DMS79 treated with DMSO at 0.1 percent for 48 hours (cell line): ENCODE measurements at regions not wholly inside any gene's neighbourhood (a gene's known extent, or its start where the extent isn't known, plus 50 kb on each side); places are given as distances from the start of the nearest gene placed in this dataset.
"Not testable (repeated sequence)": the region's sequence is repeated elsewhere in the genome, so short reads cannot be mapped to it uniquely, and the experiment has no call there.

Experiments used
- DNase-seq: peaks from one replicate; lab custom pipeline; 2025; lab: John Stamatoyannopoulos, UW

DNA sequence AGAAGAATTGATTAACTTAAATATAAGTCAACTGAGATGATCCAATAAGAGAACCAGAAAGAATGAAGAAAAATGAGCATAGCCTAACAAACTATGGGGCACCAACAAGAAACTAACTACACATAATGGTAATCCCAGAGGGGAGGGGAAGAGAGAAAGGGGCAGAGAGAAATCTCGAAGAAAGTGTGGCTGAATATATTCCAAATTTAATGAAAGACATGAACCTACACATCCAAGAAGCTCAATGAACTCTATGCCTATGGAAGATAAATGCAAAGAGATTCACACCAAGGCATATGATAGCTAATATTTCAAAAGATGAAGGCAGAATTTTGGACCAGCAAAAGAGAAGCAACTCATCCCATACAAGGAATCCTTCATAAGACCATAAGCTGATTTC lies 649.2 kb downstream of the ZEB2 start:
- DNase-seq = no peak

DNA sequence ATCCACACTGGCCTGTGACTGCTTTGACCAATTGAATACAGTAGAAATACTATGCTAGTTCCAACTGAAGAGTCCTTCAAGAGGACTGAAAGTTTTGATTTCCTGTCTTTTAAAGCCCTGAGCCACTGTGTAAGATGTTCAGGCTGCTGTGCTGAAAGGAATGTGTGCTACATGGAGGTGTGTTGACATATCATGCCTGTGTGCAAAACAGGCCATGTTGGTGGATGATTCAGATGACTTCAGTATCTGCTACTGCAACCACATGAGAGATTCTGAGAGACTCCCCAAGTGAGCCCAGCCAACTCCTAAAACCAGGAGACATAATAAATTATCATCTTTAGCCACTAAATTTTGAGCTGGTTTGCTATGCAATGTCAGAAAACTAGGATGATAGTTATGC lies 662.9 kb downstream of the ZEB2 start:
- no peak for DNase-seq

DNA sequence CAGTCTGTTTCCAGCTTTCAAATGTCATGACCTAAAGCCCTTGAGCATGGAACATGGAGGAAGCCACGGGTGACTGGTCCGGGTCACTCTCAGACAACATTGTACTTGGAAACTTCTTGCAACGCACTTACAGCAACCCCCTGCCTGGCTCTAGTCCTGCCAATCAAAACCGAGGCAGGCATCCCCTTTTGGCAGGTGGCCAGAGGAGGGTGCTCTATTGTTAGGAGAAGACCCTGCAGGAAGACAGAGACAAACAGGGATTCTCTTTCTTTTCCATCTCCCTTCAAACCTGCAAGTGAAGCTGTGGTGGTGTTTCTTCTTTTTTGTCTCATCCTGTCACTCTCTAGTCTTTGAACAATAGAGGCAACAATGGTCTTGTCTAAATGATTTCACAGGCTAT lies 667.2 kb downstream of the ZEB2 start:
- DNase-seq = no peak

GRCh38 chr2:143850084-143850483 lies 669.8 kb downstream of the ZEB2 start:
- no peak for DNase-seq

- DNase-seq = no peak
Observed at GRCh38 chr2:143847257-143847656, 672.7 kb downstream of the ZEB2 start.

GRCh38 chr2:143844986-143845385 lies 674.9 kb downstream of the ZEB2 start:
- DNase-seq = no peak

GRCh38 chr2:143843686-143844085 lies 676.2 kb downstream of the ZEB2 start:
- DNase-seq = no peak

- DNase-seq = no peak
Observed at GRCh38 chr2:143842836-143843235, 677.1 kb downstream of the ZEB2 start.

- no peak for DNase-seq
Observed at GRCh38 chr2:143841935-143842334, 678.0 kb downstream of the ZEB2 start.

DNA sequence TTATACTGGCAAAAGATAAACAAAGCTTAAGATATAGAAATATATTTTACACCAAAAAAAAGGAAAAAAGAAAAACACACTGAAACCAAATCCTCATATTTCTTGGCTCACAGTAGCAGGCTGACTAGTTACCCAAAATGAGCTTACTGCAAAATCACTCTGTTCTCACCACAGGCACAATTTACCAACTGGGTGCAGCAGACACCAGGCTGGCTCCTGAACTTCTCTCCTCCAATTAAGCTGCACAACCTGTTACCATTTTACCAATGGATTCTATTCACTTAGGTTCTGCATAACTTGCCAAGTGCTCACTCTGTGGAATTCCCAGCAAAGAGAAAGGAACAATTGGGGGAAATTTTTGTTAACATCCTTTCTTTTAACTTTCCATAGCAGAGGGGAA lies 679.3 kb downstream of the ZEB2 start:
- DNase-seq = no peak

- no peak for DNase-seq
Observed at GRCh38 chr2:143840194-143840593, 679.7 kb downstream of the ZEB2 start.

DNA sequence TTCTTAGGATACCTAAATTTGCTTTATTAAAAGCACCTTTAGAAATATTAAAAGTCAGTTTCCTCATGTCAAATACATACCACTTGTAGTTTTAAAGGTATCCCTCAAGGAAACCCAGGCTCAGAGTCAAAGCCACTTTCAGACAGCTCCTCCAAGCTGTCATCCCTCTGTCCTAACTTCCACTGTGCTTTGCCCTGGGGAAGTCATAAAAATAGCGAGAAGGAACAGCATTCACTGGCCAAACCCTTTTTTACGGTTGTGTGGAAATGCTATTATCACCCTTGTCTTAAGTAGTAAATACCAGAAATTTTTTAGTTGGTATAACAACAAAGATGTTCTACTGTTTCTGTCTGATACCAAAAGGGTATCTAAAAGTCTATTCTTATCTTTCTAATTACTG lies 680.5 kb downstream of the ZEB2 start:
- DNase-seq = no peak

DNA sequence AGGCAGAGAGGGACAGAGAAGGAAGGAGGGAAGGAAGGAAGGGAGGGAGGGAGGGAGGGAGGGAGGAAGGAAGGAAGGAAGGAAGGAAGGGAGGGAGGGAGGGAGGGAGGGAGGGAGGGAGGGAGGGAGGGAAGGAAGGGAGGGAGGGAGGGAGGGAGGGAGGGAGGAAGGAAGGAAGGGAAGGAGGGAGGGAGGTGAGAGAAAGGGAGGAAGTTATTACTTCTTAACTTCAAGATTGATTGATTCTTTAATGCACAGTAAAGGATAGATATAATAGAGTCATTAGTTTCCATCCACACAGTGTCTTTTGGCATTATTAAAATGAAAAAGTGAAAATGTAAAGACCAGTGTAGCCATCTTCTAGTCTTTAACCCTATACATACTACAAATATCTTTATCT lies 682.9 kb downstream of the ZEB2 start:
- not testable (repeated sequence) for DNase-seq

DNA sequence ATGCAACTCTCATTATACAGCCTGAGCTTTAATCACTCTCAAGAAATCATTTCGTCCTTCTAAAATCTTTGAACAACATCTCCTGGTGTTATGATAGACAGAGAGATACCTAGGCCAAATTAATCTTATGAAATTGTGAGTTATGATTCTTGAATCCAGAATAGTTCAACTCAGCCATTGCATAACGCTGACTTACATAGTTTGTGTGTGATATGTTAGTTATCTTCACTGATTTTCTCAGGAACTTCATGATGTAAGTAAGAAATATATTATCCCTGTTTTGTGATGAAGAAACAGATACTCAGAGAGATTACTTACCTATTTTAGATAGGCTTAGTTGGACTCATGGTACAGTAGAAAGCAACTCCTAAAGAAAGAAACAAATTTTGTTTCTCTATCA lies 684.4 kb downstream of the ZEB2 start:
- DNase-seq = no peak

GRCh38 chr2:143833015-143833660 lies 686.8 kb downstream of the ZEB2 start:
- no peak for DNase-seq

GRCh38 chr2:143830476-143830875 lies 689.4 kb downstream of the ZEB2 start:
- DNase-seq = no peak

- DNase-seq = no peak
Observed at GRCh38 chr2:143828763-143829537, 691.0 kb downstream of the ZEB2 start.

GRCh38 chr2:143824791-143825190 lies 695.1 kb downstream of the ZEB2 start:
- no peak for DNase-seq

DNA sequence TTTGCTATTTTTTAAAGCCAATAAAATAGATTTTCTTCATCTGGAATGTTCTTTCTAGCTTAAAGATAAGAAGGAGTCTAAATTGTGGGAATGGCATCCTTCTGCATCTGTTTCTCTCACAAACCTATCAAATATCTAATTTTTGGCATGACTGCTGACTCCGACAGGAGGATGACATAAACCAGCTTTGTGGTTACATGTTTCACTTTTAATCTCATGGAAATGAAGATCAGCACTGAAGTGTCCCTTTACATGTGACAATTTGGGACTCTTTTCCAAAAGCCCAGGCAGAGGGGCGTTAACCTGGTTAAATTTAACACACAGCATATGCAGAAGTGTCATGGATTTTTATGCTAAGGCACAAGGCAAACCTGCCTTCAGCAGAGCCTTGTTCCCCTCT lies 694.7 kb downstream of the ARHGAP15 start:
- DNase-seq = no peak

DNA sequence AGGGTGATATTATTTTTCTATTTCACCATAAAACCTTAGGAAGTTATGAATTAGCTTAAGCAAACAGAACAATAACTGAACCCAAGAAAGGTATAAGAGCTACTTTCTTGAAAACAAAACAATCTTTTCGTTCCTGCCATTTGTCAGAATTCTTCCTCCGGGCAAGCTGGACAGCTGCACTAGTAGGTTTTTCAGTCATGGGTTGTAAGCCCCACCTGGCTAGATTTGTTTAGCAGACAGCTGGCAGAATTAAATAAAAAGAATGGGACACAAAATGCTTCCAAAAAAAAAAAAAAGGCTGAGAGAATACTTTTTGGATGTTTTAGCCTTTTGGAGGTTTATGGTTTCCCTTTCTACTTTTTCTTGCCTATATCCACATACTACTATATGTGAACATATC lies 694.1 kb downstream of the ARHGAP15 start:
- no peak for DNase-seq

DNA sequence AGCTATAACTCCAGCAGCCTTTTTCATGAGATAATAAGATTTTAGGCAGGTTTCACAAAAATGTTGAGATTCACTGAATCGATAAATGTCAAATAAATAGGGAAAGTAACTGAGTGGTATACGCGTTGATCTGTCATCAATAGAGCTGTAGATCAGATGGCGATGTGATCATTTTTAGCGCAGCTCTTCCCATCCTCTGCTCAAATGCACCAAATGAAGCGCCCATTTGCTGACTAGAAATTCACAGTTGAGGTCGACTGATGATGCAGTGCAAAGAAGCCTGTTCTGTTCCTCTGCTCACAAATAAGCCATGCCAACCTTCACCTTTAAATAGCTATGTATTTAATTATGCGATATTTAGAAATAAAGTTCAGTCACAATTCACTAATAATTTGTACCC lies 693.5 kb downstream of the ARHGAP15 start:
- DNase-seq = no peak

- no peak for DNase-seq
Observed at GRCh38 chr2:143819764-143820163, 690.5 kb downstream of the ARHGAP15 start.

DNA sequence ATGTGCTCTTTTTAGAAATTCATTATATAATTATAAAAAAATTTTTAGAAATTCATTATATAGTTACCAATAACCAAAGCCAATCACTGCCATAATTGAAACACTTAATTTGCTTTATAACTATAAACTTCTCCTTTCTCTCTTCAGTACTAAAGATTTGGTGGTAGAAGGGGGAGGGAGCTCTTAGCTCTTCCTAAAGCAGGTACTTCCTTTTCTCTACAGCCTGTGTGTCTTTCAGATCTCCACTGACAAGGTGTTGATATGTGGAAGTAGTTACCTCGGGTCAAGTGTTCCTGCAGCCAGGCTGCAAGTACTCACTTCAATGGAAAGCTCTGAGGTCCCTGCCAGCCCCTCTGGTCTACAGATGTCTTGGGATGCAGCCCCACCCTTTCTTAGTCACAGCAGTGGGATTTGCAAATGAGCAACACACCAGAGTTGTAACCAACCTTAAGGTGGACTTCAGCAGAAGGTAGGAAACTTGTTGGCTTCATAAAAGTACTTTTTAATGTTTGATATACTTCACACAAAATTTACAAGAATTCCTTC lies 690.0 kb downstream of the ARHGAP15 start:
- no peak for DNase-seq
